ENCODE measurements at regions not wholly inside any gene's neighbourhood (a gene's known extent, or its start where the extent isn't known, plus 50 kb on each side); places are given as distances from the start of the nearest gene placed in this dataset.

DNA sequence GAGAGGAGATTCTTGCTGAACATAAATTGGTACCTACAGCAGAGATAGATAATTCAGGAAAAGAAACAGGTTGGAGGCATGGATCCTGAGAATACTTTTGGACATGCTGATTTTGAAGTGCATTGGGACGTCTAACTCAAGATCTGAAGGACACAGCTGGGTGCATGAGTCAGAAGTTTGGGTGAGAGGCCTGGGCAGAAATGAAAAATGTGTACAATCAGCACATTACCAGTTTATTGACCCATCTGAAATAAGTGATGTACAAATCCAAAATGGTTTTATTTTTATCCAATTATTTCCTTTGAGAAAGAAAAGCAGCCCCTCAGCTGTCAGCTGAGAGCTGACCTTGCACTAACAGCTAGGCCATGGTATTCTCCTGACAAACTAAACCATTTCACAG, 975.2 kb upstream of the B3GALT2 start:
- ChIA-PET POLR2A (interaction anchor here (0.6 to 0.9 kb wide), 2 partner anchors 52 to 977 kb away, joined by 3 to 4 read pairs; no protein-coding TSS in a partner anchor), CTCF (interaction anchor here (0.5 to 2.2 kb wide), 4 partner anchors 11 to 1485 kb away, joined by 3 to 6 read pairs (median 4); no protein-coding TSS in a partner anchor)
- Mint-ChIP-seq H3K27ac (ENCODE audit: low read depth, unreplicated experiment) (no peak overlapping the region), H3K36me3 (ENCODE audit: insufficient read depth, unreplicated experiment) (no peaks in the 10 kb centered on the region), H3K4me3 (ENCODE audit: unreplicated experiment) (no peak overlapping the region), H3K9me3 (ENCODE audit: unreplicated experiment) (peaks cover 7% of the 10 kb centered on the region), H3K4me1 (ENCODE audit: insufficient read depth, unreplicated experiment) (peaks cover 5% of the 10 kb centered on the region), H3K27me3 (ENCODE audit: insufficient read depth, unreplicated experiment) (no peaks in the 10 kb centered on the region)
- BruUV-seq (replicated peaks), result no TSS peak
- intact Hi-C loops (cut with micrococcal nuclease), result no loop called here
- no peak for DNase-seq (ENCODE audit: unreplicated experiment)
- TF ChIP-seq, protein P1, sequence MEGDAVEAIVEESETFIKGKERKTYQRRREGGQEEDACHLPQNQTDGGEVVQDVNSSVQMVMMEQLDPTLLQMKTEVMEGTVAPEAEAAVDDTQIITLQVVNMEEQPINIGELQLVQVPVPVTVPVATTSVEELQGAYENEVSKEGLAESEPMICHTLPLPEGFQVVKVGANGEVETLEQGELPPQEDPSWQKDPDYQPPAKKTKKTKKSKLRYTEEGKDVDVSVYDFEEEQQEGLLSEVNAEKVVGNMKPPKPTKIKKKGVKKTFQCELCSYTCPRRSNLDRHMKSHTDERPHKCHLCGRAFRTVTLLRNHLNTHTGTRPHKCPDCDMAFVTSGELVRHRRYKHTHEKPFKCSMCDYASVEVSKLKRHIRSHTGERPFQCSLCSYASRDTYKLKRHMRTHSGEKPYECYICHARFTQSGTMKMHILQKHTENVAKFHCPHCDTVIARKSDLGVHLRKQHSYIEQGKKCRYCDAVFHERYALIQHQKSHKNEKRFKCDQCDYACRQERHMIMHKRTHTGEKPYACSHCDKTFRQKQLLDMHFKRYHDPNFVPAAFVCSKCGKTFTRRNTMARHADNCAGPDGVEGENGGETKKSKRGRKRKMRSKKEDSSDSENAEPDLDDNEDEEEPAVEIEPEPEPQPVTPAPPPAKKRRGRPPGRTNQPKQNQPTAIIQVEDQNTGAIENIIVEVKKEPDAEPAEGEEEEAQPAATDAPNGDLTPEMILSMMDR (IDR thresholded peaks at IDR 0.05; ENCODE audit: unreplicated experiment), result no peak

DNA sequence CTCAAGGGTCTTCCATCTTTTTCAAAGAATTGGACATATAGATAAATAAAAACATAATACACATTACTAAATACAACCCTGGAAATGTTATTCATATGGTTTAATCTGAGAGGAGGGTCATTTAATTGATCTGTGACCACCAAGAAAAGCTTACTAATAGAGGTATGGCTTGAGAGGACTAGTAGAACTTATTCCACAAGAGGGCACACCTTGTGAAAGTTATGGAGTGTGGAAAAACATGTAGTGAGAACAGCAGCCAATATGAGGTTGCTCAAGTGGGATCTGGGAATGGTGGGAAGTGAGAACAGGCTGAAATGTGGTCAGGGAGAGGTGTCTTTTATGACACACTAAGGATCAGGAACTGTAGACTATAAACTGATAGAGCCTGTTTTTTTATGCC, 973.5 kb upstream of the B3GALT2 start:
- peaks cover 5% of the 10 kb centered on the region for H3K4me1 Mint-ChIP-seq (ENCODE audit: insufficient read depth, unreplicated experiment)
- H3K4me3 Mint-ChIP-seq (ENCODE audit: unreplicated experiment), result no peak overlapping the region
- peak; percentile 28 for DNase-seq (ENCODE audit: unreplicated experiment)
- H3K9me3 Mint-ChIP-seq (ENCODE audit: unreplicated experiment), result peaks cover 7% of the 10 kb centered on the region
- intact Hi-C loops (cut with micrococcal nuclease), result no loop called here
- no peaks in the 10 kb centered on the region for H3K36me3 Mint-ChIP-seq (ENCODE audit: insufficient read depth, unreplicated experiment)
- BruUV-seq (replicated peaks), result no TSS peak
- POLR2A ChIA-PET, result no interaction called here
- TF ChIP-seq, protein P1 (IDR thresholded peaks at IDR 0.05; ENCODE audit: unreplicated experiment), result no peak
- CTCF ChIA-PET, result interaction anchor here (0.6 to 2.2 kb wide), 4 partner anchors 9 to 138 kb away, joined by 4 to 6 read pairs (median 4); no protein-coding TSS in a partner anchor
- no peaks in the 10 kb centered on the region for H3K27me3 Mint-ChIP-seq (ENCODE audit: insufficient read depth, unreplicated experiment)
- H3K27ac Mint-ChIP-seq (ENCODE audit: low read depth, unreplicated experiment), result no peak overlapping the region

DNA sequence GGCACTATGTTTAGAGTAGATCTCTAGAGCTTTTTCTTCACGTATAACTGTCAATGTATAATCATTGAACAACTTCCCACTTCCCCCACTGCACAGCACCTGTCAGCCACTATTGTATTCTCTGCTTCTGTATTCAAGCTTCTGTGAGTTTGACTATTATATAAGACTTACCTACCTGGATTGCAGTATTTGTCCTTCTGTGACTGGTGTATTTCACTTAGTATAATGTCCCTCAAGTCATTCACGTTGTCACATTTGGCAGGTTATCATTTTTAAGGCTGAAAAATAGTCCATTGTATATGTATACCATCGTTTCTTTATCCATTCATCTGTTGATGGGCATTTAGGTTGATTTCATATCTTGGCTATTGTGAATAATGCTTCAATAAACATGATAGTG, 969.5 kb upstream of the B3GALT2 start:
- Mint-ChIP-seq H3K27me3 (ENCODE audit: insufficient read depth, unreplicated experiment) (no peaks in the 10 kb centered on the region), H3K27ac (ENCODE audit: low read depth, unreplicated experiment) (no peak overlapping the region), H3K9me3 (ENCODE audit: unreplicated experiment) (peaks cover 7% of the 10 kb centered on the region), H3K4me1 (ENCODE audit: insufficient read depth, unreplicated experiment) (peaks cover 4% of the 10 kb centered on the region), H3K4me3 (ENCODE audit: unreplicated experiment) (no peak overlapping the region), H3K36me3 (ENCODE audit: insufficient read depth, unreplicated experiment) (no peaks in the 10 kb centered on the region)
- POLR2A ChIA-PET, result no interaction called here
- TF ChIP-seq, protein P1 (IDR thresholded peaks at IDR 0.05; ENCODE audit: unreplicated experiment), result no peak
- CTCF ChIA-PET, result interaction anchor here (0.6 to 0.7 kb wide), 2 partner anchors 220 to 327 kb away, joined by 3 to 4 read pairs; no protein-coding TSS in a partner anchor
- no peak for DNase-seq (ENCODE audit: unreplicated experiment)
- no TSS peak for BruUV-seq (replicated peaks)
- intact Hi-C loops (cut with micrococcal nuclease), result no loop called here

DNA sequence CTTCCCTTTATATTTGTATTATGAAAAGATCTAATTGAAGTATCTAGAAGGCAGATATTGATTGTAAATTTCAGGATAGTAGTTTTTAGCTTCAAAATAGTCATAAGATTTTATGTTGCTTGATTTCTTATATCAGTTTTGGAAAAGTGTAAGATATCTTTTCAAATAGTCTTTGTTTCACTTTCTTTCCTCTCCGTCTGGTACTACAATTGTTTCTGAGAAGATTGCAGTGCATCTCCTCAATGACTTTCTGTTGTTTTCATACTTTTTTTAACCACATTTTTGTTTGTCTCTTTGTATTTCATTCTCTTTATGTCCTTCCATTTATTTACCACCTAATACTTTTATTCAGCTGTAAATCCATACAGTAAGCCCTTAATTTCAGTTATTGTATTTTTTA, 964.6 kb upstream of the B3GALT2 start:
- no TSS peak for BruUV-seq (replicated peaks)
- CTCF ChIA-PET, result interaction anchor here (0.5 to 1.9 kb wide), 3 partner anchors 9 to 814 kb away, joined by 3 to 6 read pairs (median 3); no protein-coding TSS in a partner anchor
- Mint-ChIP-seq H3K36me3 (ENCODE audit: insufficient read depth, unreplicated experiment) (no peaks in the 10 kb centered on the region), H3K4me1 (ENCODE audit: insufficient read depth, unreplicated experiment) (peaks cover 5% of the 10 kb centered on the region), H3K27me3 (ENCODE audit: insufficient read depth, unreplicated experiment) (no peaks in the 10 kb centered on the region), H3K4me3 (ENCODE audit: unreplicated experiment) (no peak overlapping the region), H3K27ac (ENCODE audit: low read depth, unreplicated experiment) (no peak overlapping the region), H3K9me3 (ENCODE audit: unreplicated experiment) (no peaks in the 10 kb centered on the region)
- TF ChIP-seq, protein P1 (IDR thresholded peaks at IDR 0.05; ENCODE audit: unreplicated experiment), result no peak
- POLR2A ChIA-PET, result no interaction called here
- intact Hi-C loops (cut with micrococcal nuclease), result no loop called here
- DNase-seq (ENCODE audit: unreplicated experiment), result no peak
